BE2C (cell line): ENCODE measurements at regions not wholly inside any gene's neighbourhood (a gene's known extent, or its start where the extent isn't known, plus 50 kb on each side); places are given as distances from the start of the nearest gene placed in this dataset.

ENCODE experiments used
- DNase-seq: peaks from one replicate; pipeline ENCODE4 v3.0.0-alpha.2; 2020
- H3K27me3 ChIP-seq: fragments of 250-450 bp; sonication (Bioruptor Pico); 2 replicates; pipeline ENCODE4 v1.5.1; 2020; ENCODE audit warnings: mild to moderate bottlenecking
- H3K36me3 ChIP-seq: fragments of 250-450 bp; sonication (Bioruptor Pico); 2 replicates; pipeline ENCODE4 v1.5.1; 2020; ENCODE audit warnings: mild to moderate bottlenecking
- H3K4me1 ChIP-seq: fragments of 250-450 bp; sonication (Bioruptor Pico); 2 replicates; pipeline ENCODE4 v1.5.1; 2020
- H3K4me3 ChIP-seq: 2 replicates; pipeline ENCODE4 v1.5.1; 2011; ENCODE audit warnings: low read depth, low read length
- H3K9me3 ChIP-seq: fragments of 250-450 bp; sonication (Bioruptor Pico); 2 replicates; pipeline ENCODE4 v1.5.1; 2020
- CTCF ChIP-seq: IDR thresholded peaks from 2 replicates; pipeline ENCODE4 v1.5.1; 2012; ENCODE audit warnings: mild to moderate bottlenecking, low read depth, low read length

GRCh38 chr19:31450696-31451095 lies 101.5 kb upstream of the TSHZ3 start:
- Histone ChIP-seq H3K4me1 (peaks cover 3% of the 10 kb centered on the region; the same call in 1 of the 2 replicates), H3K27me3 (no peaks in the 10 kb centered on the region), H3K9me3 (no peaks in the 10 kb centered on the region), H3K4me3 (no peak overlapping the region), H3K36me3 (no peaks in the 10 kb centered on the region)
- no peak for TF ChIP-seq CTCF
- no peak for DNase-seq

DNA sequence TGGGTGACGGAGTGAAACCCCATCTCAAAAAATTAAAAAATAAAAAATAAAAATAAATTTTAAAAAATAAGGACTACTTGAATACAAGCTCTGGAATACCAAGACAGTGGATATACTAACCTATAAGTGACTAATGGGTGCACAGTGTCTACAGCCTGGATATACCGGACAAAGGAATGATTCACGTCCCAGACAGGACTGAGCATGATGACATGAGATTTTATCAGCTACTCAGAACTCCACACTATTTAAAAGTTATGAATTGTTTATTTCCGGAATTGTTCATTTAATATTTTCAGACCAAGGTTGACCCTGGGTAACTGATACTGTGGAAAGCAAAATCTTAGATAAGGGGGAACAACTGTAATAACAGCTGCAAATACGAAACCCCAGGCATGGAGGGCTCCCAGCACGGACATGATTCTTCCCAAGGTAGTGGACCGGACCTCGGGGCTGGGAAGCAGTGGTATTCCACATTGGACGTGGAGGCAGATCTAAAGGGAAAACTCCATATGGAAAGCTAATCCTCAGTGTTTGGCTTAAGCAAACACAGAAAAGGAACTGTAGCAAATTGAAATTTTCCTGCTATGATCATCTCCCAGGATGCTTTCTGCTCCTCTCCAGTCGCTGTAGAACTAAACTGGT lies 102.6 kb upstream of the TSHZ3 start:
- no peak for DNase-seq
- H3K4me1 ChIP-seq: peaks cover 3% of the 10 kb centered on the region; the same call in 1 of the 2 replicates
- no peak for TF ChIP-seq CTCF

DNA sequence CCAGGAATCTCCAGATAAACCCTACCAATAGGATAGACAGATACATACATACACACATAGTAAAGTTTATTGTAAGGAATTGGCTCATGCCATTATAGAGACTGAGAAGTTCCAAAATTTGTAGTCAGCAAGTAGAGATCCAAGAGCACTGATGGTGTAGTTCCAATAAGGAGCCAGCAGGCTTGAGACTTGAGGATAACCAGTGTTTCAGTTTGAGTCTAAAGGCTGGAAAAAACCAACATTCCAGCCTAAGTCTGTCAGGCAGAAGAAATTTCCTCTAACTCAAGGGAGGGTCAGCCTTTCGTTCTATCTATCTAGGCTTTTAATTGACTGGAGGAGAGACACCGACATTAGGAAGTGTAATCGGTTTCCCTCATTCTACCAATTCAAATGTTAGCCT lies 110.2 kb upstream of the TSHZ3 start:
- no peak for TF ChIP-seq CTCF
- no peak for DNase-seq
- Histone ChIP-seq H3K9me3 (no peaks in the 10 kb centered on the region), H3K27me3 (no peaks in the 10 kb centered on the region), H3K4me1 (no peaks in the 10 kb centered on the region), H3K36me3 (no peaks in the 10 kb centered on the region), H3K4me3 (no peak overlapping the region)

More for the DNA sequence above, 102.6 kb upstream of the TSHZ3 start:
- no peaks in the 10 kb centered on the region for H3K9me3 ChIP-seq
- H3K36me3 ChIP-seq: no peaks in the 10 kb centered on the region
- H3K4me3 ChIP-seq: no peak overlapping the region
- no peaks in the 10 kb centered on the region for H3K27me3 ChIP-seq

DNA sequence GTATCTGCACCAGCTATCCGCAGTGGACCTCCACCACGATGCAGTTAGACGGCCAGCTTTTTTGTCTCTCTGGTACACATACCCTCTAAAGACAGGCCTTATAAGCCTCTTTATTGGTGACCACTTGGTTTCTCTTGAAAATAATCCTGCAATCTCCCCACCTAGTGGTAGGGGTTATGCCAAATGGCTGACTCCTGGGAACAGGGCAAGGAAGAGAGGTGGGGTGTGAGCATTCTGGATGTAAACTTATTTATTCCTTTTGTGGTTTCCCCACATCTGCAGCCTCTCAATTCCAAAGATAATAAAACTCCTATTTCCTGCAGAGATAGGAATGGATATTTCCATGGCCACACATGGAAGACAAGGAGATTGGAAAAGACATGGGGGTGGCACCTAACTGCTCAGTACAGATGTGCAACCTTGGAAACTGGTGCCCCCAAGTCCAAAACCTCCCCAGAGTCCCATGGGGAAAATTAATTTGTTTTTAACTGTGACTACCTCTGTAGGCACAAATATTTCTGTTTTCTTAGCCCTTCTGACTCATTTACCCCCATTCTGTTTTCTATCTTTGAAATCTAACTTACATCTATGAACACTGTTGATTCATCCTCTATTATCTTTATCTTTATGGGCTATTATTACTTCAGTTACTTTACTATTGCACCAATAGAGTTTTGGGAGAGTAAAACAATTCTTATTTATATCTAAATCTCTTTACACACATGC lies 112.7 kb upstream of the TSHZ3 start:
- Histone ChIP-seq H3K9me3 (no peaks in the 10 kb centered on the region), H3K27me3 (no peaks in the 10 kb centered on the region), H3K4me3 (no peak overlapping the region), H3K4me1 (no peaks in the 10 kb centered on the region), H3K36me3 (no peaks in the 10 kb centered on the region)
- no peak for DNase-seq
- TF ChIP-seq CTCF: no peak

DNA sequence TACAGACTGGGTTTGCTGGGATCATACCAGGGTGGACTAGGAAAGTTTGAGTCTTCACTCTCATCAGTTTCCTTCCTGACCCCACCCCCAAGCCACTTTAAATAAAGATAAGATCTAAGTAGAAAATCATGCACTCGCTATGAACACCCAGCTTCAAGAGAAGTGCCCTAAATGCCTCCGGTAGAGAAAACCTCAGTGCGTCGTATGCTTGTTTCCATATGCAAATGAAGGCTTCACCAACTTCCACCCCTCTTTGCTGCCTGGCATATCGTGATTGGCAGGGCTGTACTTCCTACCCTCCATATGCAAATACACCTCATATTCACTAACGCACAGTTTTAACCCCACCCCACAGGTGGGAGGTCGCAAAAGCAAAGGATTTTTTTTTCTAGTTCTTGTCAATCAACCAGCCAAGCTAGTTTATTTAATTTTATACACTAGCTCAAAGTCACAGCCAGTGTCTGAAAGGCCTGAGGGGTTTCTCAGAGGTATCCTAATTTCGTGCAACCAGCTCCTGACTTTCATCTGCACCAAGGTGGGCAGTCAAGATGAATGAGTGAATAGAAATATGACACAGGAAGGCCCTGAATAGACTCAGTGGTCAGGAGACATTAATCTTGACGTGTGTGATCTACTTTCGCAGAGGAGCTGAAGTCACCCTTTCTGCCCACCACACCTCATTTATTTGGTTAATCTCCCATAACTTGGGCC lies 121.1 kb upstream of the TSHZ3 start:
- DNase-seq: no peak
- no peak for TF ChIP-seq CTCF
- no peaks in the 10 kb centered on the region for H3K4me1 ChIP-seq
- no peaks in the 10 kb centered on the region for H3K36me3 ChIP-seq
- no peaks in the 10 kb centered on the region for H3K9me3 ChIP-seq
- H3K27me3 ChIP-seq: no peaks in the 10 kb centered on the region
- H3K4me3 ChIP-seq: no peak overlapping the region

GRCh38 chr19:31470952-31471351 lies 121.7 kb upstream of the TSHZ3 start:
- no peaks in the 10 kb centered on the region for H3K4me1 ChIP-seq
- H3K27me3 ChIP-seq: no peaks in the 10 kb centered on the region
- DNase-seq: no peak
- no peak overlapping the region for H3K4me3 ChIP-seq
- H3K36me3 ChIP-seq: no peaks in the 10 kb centered on the region
- H3K9me3 ChIP-seq: no peaks in the 10 kb centered on the region
- no peak for TF ChIP-seq CTCF
